Heart left ventricle (tissue), 16 donors: ENCODE measurements at regions not wholly inside any gene's neighbourhood (a gene's known extent, or its start where the extent isn't known, plus 50 kb on each side); places are given as distances from the start of the nearest gene placed in this dataset.

Experiments used
- ATAC-seq, 4 donors: fragments of 200-7000 bp; cut with Tn5 transposase; one replicate each; pipeline ENCODE4 v1.9.1; 2020 to 2022; ENCODE audit warnings: moderate library complexity in 4 of 4, mild to moderate bottlenecking in 3 of 4, moderate number of reproducible peaks in 1 of 4
- DNase-seq, 5 donors: peaks; one replicate each; pipeline ENCODE4 v3.0.0-alpha.2; 2020
- H3K27ac ChIP-seq, 12 donors: fragments of 200-600 bp; sonication (generic) in 4 of 12; one replicate each; pipeline versions ENCODE4 v1.5.0 to v1.8.0; 2016 to 2022; ENCODE audit warnings: mild to moderate bottlenecking in 2 of 12
- H3K27me3 ChIP-seq, 9 donors: fragments of 200-600 bp; sonication (generic) in 2 of 9; one replicate each; pipeline versions ENCODE4 v1.5.1 to v1.8.0; 2016 to 2022; ENCODE audit warnings: mild to moderate bottlenecking in 3 of 9
- H3K36me3 ChIP-seq, 9 donors: fragments of 200-600 bp; sonication (generic) in 2 of 9; one replicate each; pipeline versions ENCODE4 v1.5.0 to v1.8.0; 2018 to 2022; ENCODE audit warnings: mild to moderate bottlenecking in 2 of 9
- H3K4me1 ChIP-seq, 12 donors: fragments of 200-600 bp; sonication (generic) in 4 of 12; one replicate each; pipeline versions ENCODE4 v1.5.0 to v1.8.0; 2016 to 2022; ENCODE audit warnings: mild to moderate bottlenecking in 3 of 12
- H3K4me3 ChIP-seq, 12 donors: fragments of 200-600 bp; sonication (generic) in 4 of 12; one replicate each; pipeline versions ENCODE4 v1.5.0 to v1.8.0; 2017 to 2022; ENCODE audit warnings: mild to moderate bottlenecking in 9 of 12, moderate library complexity in 4 of 12
- H3K9me3 ChIP-seq, 12 donors: fragments of 200-600 bp; sonication (generic) in 4 of 12; one replicate each; pipeline versions ENCODE4 v1.5.0 to v1.8.0; 2016 to 2022; ENCODE audit warnings: mild to moderate bottlenecking in 1 of 12
- POLR2A ChIP-seq, 2 donors: fragments of 450-650 bp; IDR thresholded peaks; one replicate each; pipeline ENCODE4 v1.6.1; 2017; ENCODE audit warnings: antibody characterized with exemption in 2 of 2, mild to moderate bottlenecking in 2 of 2, moderate library complexity in 2 of 2
- WGBS, 4 donors: extraction: QIAGEN DNeasy Blood & Tissue Kit in 2 of 4; methylation state at CpG; one replicate each; pipeline versions ENCODE4 v1.1.5 to v1.1.7; 2013 to 2018; 5-methylcytosine and 5-hydroxymethylcytosine counted together
- intact Hi-C, 10 donors: fragments of 100-400 bp; cut with DNase I; formaldehyde crosslinking; loops; one replicate each; pipeline versions ENCODE4 v1.11.1 to v1.14.2; 2022
- TF ChIP-seq, protein P1 (sequence below), 12 donors: fragments of 200-600 bp; sonication (generic) in 4 of 12; IDR thresholded peaks; one replicate each; pipeline versions ENCODE4 v1.5.0 to v1.8.0; 2018 to 2022; ENCODE audit warnings: antibody characterized with exemption in 12 of 12, mild to moderate bottlenecking in 5 of 12
- donor health status: ischemic (EF 13 %, LVEDD 7.1; RV severe dilation, severe dysfunction).
- donor health status: healthy with polysubstance abuse.
- donor health status: DM: no; HTN: yes; CAD: no.
- donor health status: DM: no; HTN: no; CAD: no.
- donor health status: ischemic (EF 25% LVEDD 6.9; RV normal size, moderate dysfunction).
- donor health status: ischemic (EF 25% LVEDD 5.7; RV mildly dilated, moderate dysfunction).
- donor health status: healthy.
- donor health status: DM: yes; HTN: yes; CAD: no.
- donor health status: ischemic (EF 35%, LVEDD 5.7; RV mildly dilated, moderate dysfunction).
- donor health status: nonischemic (EF 11% LVEDD 7.7; RV severe dilation, severe dysfunction).
- donor health status: DM: yes; HTN: yes; CAD: no.
- donor health status: PGD.
- donor health status: ischemic (EF 29% LVEDD 5.4; RV normal size, mild dysfunction).
- donor health status: nonischemic (EF 23%, LVEDD 6.1; RV moderate dilation, normal function).

DNA sequence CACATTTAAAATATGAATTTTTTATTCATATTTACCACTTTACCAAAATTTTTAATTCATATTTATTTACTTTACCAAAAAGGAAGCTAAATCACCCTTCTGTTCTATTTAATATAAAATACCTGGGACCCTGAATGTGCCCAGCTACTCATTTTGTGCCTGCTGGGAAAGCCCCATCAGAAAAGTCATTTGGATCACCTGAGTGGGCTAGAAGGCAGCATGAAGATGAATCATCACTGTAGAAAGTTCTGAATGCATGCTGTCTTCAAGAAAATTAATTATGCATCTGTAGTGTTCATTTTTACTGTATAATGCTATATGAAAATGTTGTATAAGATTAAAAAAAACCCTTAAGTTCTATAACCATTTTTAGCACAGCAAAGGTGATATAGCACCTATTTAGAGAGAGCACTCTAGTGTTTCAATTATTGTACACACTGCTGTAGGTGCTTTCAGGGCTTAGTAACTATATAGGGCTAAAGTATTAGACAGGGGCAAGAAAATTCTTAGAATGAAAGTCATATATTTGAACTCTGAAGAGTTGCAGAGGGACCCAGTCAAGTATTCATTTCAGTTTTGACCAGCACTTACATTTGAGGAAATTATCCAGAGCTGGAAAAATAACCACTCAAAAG is 175.1 kb downstream of the NFKBIZ start:
- intact Hi-C loops = no loop called here
- Histone ChIP-seq H3K9me3 (no peaks in the 10 kb centered on the region), H3K4me3 (no peak overlapping the region), H3K27ac (no peak overlapping the region), H3K27me3 (no peaks in the 10 kb centered on the region), H3K4me1 (peaks cover 0 to 34% (median 0%) of the 10 kb centered on the region in 12 donors), H3K36me3 (no peaks in the 10 kb centered on the region)
- TF ChIP-seq, protein P1, sequence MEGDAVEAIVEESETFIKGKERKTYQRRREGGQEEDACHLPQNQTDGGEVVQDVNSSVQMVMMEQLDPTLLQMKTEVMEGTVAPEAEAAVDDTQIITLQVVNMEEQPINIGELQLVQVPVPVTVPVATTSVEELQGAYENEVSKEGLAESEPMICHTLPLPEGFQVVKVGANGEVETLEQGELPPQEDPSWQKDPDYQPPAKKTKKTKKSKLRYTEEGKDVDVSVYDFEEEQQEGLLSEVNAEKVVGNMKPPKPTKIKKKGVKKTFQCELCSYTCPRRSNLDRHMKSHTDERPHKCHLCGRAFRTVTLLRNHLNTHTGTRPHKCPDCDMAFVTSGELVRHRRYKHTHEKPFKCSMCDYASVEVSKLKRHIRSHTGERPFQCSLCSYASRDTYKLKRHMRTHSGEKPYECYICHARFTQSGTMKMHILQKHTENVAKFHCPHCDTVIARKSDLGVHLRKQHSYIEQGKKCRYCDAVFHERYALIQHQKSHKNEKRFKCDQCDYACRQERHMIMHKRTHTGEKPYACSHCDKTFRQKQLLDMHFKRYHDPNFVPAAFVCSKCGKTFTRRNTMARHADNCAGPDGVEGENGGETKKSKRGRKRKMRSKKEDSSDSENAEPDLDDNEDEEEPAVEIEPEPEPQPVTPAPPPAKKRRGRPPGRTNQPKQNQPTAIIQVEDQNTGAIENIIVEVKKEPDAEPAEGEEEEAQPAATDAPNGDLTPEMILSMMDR (IDR thresholded peaks at IDR 0.05) = no peak
- no peak for TF ChIP-seq POLR2A (IDR thresholded peaks at IDR 0.05)
- DNase-seq (no peak), ATAC-seq (no peak)

DNA sequence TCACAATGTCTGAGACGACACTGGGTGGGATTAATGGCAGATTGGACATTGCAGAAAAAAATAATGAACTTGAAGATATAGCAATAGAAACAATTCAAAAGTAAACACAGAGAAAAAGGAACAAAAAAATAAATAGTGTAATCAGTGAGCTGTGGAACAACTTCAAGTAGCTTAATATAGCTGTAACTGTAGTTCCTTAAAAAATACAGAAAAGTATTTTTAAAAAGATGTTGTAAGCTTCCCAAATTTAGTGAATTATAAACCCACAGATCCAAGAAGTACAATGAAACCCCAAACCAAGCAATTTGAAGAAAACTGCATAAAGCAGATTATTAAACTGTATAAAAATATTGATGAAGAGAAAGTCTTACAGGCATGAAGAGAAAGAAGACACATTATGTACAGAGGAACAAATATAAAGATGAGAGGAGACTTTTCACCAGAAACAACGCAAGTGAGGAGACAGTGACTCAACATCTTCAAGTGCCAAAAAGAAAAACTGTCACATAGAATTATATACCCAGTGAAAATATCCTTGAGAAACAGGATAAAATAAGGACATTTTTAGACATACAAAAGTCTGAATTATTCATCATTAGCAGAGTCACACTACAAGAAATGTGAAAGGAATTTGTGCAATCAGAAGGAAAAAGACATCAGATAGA is 176.4 kb downstream of the NFKBIZ start:
- Histone ChIP-seq H3K27me3 (no peaks in the 10 kb centered on the region), H3K4me1 (peaks cover 0 to 33% (median 0%) of the 10 kb centered on the region in 12 donors), H3K9me3 (no peaks in the 10 kb centered on the region), H3K36me3 (no peaks in the 10 kb centered on the region), H3K4me3 (no peak overlapping the region), H3K27ac (no peak overlapping the region)
- 82 to 87% (median 85%) methylated on average over 2 of the region's 2 CpGs for WGBS, 4 donors
- TF ChIP-seq POLR2A (IDR thresholded peaks at IDR 0.05) = no peak
- TF ChIP-seq, protein P1 (IDR thresholded peaks at IDR 0.05) = no peak
- DNase-seq = no peak
- ATAC-seq = no peak
- intact Hi-C loops = no loop called here

DNA sequence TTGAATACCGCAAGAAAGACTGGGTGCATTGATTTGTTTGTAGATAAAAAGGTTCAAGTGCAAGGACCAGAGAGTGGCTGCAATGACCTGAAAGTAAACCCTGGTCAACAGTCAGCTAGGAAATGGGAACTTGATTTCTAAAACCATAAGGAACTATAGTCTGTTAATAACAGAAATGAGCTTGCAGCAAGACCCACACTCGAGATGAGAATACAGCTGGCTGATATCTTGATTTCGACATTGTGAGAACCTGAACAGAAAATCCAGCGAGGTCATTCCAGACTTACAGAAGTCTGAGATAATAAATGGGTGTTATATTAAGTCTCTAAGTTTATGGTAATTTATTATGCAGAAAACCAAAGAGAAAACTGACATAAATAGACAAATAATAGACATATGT is 177.3 kb downstream of the NFKBIZ start:
- 79 to 84% (median 83%) methylated on average over 4 of the region's 4 CpGs for WGBS, 4 donors
- no peaks in the 10 kb centered on the region for H3K36me3 ChIP-seq
- H3K27me3 ChIP-seq = no peaks in the 10 kb centered on the region
- no peak for DNase-seq
- intact Hi-C loops = no loop called here
- ATAC-seq = no peak
- TF ChIP-seq POLR2A (IDR thresholded peaks at IDR 0.05) = no peak
- TF ChIP-seq, protein P1 (IDR thresholded peaks at IDR 0.05) = no peak
- H3K27ac ChIP-seq = no peak overlapping the region
- H3K9me3 ChIP-seq = no peaks in the 10 kb centered on the region
- peaks cover 0 to 39% (median 0%) of the 10 kb centered on the region in 12 donors for H3K4me1 ChIP-seq
- no peak overlapping the region for H3K4me3 ChIP-seq

DNA sequence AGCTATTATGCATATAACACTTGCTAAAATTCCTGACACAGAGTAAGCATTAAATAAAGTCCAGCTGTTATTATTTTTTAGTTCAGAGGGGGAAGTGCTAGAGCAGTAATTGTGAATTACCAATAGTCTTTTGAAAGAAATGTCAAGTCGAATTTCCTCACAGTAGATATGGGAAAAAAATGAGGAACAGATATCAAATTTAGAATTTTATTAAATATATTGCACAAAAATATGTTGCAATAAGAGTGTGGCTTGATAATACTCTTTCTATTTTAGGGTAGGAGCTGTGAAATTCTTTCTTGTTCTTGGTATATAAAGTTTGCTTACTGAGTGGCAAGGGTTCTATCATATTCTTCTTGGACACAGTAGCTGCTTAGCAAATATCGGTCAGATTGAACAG is 181.3 kb downstream of the NFKBIZ start:
- no peaks in the 10 kb centered on the region for H3K27me3 ChIP-seq
- no peak overlapping the region for H3K27ac ChIP-seq
- WGBS, 4 donors = 78 to 84% (median 82%) methylated on average over 2 of the region's 2 CpGs
- peaks cover 0 to 31% (median 0%) of the 10 kb centered on the region in 12 donors for H3K4me1 ChIP-seq
- ATAC-seq (no peak), DNase-seq (no peak)
- H3K9me3 ChIP-seq = no peaks in the 10 kb centered on the region
- TF ChIP-seq, protein P1 (IDR thresholded peaks at IDR 0.05) = no peak
- TF ChIP-seq POLR2A (IDR thresholded peaks at IDR 0.05) = no peak
- intact Hi-C loops = no loop called here
- no peak overlapping the region for H3K4me3 ChIP-seq
- no peaks in the 10 kb centered on the region for H3K36me3 ChIP-seq
